ENCODE measurements at regions not wholly inside any gene's neighbourhood (a gene's known extent, or its start where the extent isn't known, plus 50 kb on each side); places are given as distances from the start of the nearest gene placed in this dataset.

DNA sequence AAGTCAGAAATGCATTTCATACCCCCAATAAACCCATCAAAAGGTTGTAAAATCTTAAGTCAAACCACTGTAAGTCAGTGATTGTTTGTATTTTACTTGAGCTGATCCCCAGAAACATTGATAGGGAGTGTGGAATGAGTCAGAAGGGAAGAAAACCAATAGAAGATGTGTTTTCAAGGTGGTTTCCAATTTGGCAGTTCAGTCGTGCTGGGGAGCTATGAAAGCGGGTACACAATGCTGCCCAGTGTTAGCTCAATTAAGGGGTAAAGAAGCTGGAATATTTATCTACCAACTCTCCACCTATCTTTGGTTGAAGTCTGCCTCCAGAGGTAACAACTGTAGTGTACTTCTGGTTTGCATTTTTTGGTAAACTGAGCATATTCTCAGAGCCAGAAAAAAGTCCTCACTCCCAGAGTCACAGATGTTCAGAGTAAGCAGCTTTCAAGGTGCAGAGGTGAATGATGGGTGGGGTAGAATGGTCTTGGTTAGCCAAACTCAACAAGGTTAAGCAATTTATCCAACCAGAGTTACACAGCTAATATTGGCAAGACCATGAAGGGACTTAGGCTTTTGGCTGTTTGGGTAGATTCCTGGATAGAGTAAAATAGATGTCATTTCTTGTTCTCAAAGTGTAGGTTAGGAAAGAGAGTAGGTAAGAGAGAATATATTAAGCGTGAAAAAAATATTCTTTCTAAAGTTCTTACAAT, 202.9 kb upstream of the ADGRL2 start:
- in situ Hi-C loops (cut with MboI) = no loop called here
- no peak overlapping the region for H3K4me2 ChIP-seq (ENCODE audit: unreplicated experiment)
- TF ChIP-seq EZH2 (IDR thresholded peaks at IDR 0.05; ENCODE audit: insufficient read depth, poor library complexity, severe bottlenecking) = no peak
- TF ChIP-seq EZH2phosphoT487 (IDR thresholded peaks at IDR 0.05; ENCODE audit: insufficient read depth, low read depth) = no peak
- H3K4me1 ChIP-seq (ENCODE audit: insufficient read depth) = no peaks in the 10 kb centered on the region
- no peaks in the 10 kb centered on the region for H4K20me1 ChIP-seq (ENCODE audit: insufficient read depth)
- no peaks in the 10 kb centered on the region for H3K9me3 ChIP-seq (ENCODE audit: low read depth)
- no peaks in the 10 kb centered on the region for H3K36me3 ChIP-seq (ENCODE audit: low read depth)
- H3K9me2 ChIP-seq (ENCODE audit: insufficient read depth) = no peaks in the 10 kb centered on the region
- H3K79me2 ChIP-seq (ENCODE audit: insufficient read depth) = no peaks in the 10 kb centered on the region
- no peak overlapping the region for H2AFZ ChIP-seq
- WGBS, 2 experiments (ENCODE audit: low coverage in 1 of 2, low lambda C conversion rate in 2 of 2, missing lambda C conversion rate in 2 of 2) = 32 to 41% methylated on average over 3 of the region's 3 CpGs
- H3K27me3 ChIP-seq (replicated peaks; ENCODE audit: insufficient read depth) = no peaks in the 10 kb centered on the region
- no peak overlapping the region for H3K9ac ChIP-seq
- H3F3A ChIP-seq (ENCODE audit: insufficient read depth) = no peaks in the 10 kb centered on the region
- H3K27ac ChIP-seq = no peak overlapping the region
- no peak overlapping the region for H3K4me3 ChIP-seq
- DNase-seq = no peak

DNA sequence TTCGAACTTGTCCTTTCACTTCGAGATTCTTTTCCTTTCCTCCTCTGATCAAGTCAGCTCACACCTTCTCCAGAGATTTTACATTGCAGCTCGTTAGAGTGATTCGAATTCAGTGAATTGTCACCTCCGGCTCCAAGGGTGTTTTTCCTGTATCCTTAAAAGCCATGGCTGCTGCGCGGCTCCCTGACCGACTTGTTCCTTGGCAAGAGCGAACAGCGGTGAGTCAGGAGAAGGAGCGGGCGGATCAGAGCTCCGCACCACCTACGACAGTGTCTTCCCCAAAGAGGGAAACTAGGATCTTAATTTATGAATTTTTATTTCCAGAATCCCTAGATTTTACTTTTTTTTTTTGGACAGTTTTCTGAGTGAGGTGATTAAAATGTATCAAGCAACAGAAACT, 204.4 kb upstream of the ADGRL2 start:
- Histone ChIP-seq H2AFZ (no peak overlapping the region), H3K9me3 (ENCODE audit: low read depth) (no peaks in the 10 kb centered on the region), H3K9me2 (ENCODE audit: insufficient read depth) (no peaks in the 10 kb centered on the region), H4K20me1 (ENCODE audit: insufficient read depth) (no peaks in the 10 kb centered on the region), H3F3A (ENCODE audit: insufficient read depth) (no peaks in the 10 kb centered on the region), H3K4me2 (ENCODE audit: unreplicated experiment) (no peak overlapping the region), H3K4me3 (no peak overlapping the region), H3K27me3 (replicated peaks; ENCODE audit: insufficient read depth) (no peaks in the 10 kb centered on the region), H3K9ac (no peak overlapping the region), H3K79me2 (ENCODE audit: insufficient read depth) (no peaks in the 10 kb centered on the region), H3K27ac (no peak overlapping the region), H3K36me3 (ENCODE audit: low read depth) (no peaks in the 10 kb centered on the region), H3K4me1 (ENCODE audit: insufficient read depth) (no peaks in the 10 kb centered on the region)
- TF ChIP-seq EZH2 (IDR thresholded peaks at IDR 0.05; ENCODE audit: insufficient read depth, poor library complexity, severe bottlenecking) = no peak
- no peak for TF ChIP-seq EZH2phosphoT487 (IDR thresholded peaks at IDR 0.05; ENCODE audit: insufficient read depth, low read depth)
- DNase-seq = no peak
- in situ Hi-C loops (cut with MboI) = no loop called here
- WGBS, 2 experiments (ENCODE audit: low coverage in 1 of 2, low lambda C conversion rate in 2 of 2, missing lambda C conversion rate in 2 of 2) = 76 to 86% methylated on average over 14 of the region's 14 CpGs

DNA sequence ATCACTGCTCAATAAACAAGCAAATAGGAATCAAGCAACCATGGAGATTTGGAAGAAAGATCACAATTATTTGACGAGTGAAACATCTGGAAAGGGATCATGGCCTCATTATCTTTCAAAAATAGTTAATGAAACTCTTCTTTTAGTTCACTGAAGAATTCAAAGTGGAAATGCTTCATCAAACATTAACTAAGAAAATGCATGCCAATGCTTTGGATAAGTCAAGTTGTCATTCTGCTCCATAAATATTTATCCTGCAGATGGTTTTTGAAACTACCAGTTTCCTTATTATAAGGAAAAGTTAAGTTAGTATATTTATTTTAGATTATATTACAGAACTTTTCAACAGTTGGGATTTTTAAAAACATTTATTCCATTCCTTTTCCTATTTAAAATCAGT, 206.5 kb upstream of the ADGRL2 start:
- no peaks in the 10 kb centered on the region for H3K9me2 ChIP-seq (ENCODE audit: insufficient read depth)
- no peaks in the 10 kb centered on the region for H3K27me3 ChIP-seq (replicated peaks; ENCODE audit: insufficient read depth)
- no peaks in the 10 kb centered on the region for H3K36me3 ChIP-seq (ENCODE audit: low read depth)
- no peaks in the 10 kb centered on the region for H3K9me3 ChIP-seq (ENCODE audit: low read depth)
- no peak overlapping the region for H3K9ac ChIP-seq
- H3F3A ChIP-seq (ENCODE audit: insufficient read depth) = no peaks in the 10 kb centered on the region
- H3K27ac ChIP-seq = no peak overlapping the region
- H2AFZ ChIP-seq = no peak overlapping the region
- no peaks in the 10 kb centered on the region for H4K20me1 ChIP-seq (ENCODE audit: insufficient read depth)
- no peak overlapping the region for H3K4me3 ChIP-seq
- H3K4me2 ChIP-seq (ENCODE audit: unreplicated experiment) = no peak overlapping the region
- no peaks in the 10 kb centered on the region for H3K4me1 ChIP-seq (ENCODE audit: insufficient read depth)
- no peaks in the 10 kb centered on the region for H3K79me2 ChIP-seq (ENCODE audit: insufficient read depth)
- TF ChIP-seq EZH2phosphoT487 (IDR thresholded peaks at IDR 0.05; ENCODE audit: insufficient read depth, low read depth) (no peak), EZH2 (IDR thresholded peaks at IDR 0.05; ENCODE audit: insufficient read depth, poor library complexity, severe bottlenecking) (no peak)
- 4 to 6% methylated on average over 1 of the region's 1 CpG for WGBS, 2 experiments (ENCODE audit: low coverage in 1 of 2, low lambda C conversion rate in 2 of 2, missing lambda C conversion rate in 2 of 2)
- DNase-seq = no peak
- in situ Hi-C loops (cut with MboI) = no loop called here

DNA sequence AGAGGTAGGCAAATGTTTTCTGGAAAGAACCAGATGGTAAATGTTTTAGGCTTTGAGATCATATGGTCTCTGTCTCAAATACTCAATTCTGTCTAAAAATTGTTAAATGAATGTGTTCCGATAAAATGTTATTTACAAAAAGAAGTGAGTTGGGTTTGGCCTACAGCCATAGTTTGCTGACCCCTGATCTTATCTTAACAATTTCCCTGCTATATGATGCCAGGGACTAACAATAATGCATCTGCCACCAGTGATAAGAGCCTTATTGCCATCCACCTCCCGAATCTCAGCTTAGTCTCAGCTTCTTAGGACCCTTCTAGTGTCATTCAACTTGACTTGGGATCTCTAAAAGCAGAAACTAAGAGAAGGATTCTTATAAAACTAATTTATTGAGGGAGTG, 208.5 kb upstream of the ADGRL2 start:
- no peaks in the 10 kb centered on the region for H3K9me2 ChIP-seq (ENCODE audit: insufficient read depth)
- H3K27me3 ChIP-seq (replicated peaks; ENCODE audit: insufficient read depth) = no peaks in the 10 kb centered on the region
- in situ Hi-C loops (cut with MboI) = no loop called here
- DNase-seq = no peak
- no peak overlapping the region for H3K4me3 ChIP-seq
- no peaks in the 10 kb centered on the region for H3K4me1 ChIP-seq (ENCODE audit: insufficient read depth)
- no peaks in the 10 kb centered on the region for H3F3A ChIP-seq (ENCODE audit: insufficient read depth)
- no peaks in the 10 kb centered on the region for H3K79me2 ChIP-seq (ENCODE audit: insufficient read depth)
- no peaks in the 10 kb centered on the region for H4K20me1 ChIP-seq (ENCODE audit: insufficient read depth)
- no peaks in the 10 kb centered on the region for H3K36me3 ChIP-seq (ENCODE audit: low read depth)
- TF ChIP-seq EZH2 (IDR thresholded peaks at IDR 0.05; ENCODE audit: insufficient read depth, poor library complexity, severe bottlenecking) (no peak), EZH2phosphoT487 (IDR thresholded peaks at IDR 0.05; ENCODE audit: insufficient read depth, low read depth) (no peak)
- 63 to 70% methylated on average over 2 of the region's 2 CpGs for WGBS, 2 experiments (ENCODE audit: low coverage in 1 of 2, low lambda C conversion rate in 2 of 2, missing lambda C conversion rate in 2 of 2)
- no peak overlapping the region for H2AFZ ChIP-seq
- no peak overlapping the region for H3K9ac ChIP-seq
- no peaks in the 10 kb centered on the region for H3K9me3 ChIP-seq (ENCODE audit: low read depth)
- H3K4me2 ChIP-seq (ENCODE audit: unreplicated experiment) = no peak overlapping the region
- H3K27ac ChIP-seq = no peak overlapping the region

All from GM23248 (cell line).